ENCODE measurements at regions not wholly inside any gene's neighbourhood (a gene's known extent, or its start where the extent isn't known, plus 50 kb on each side); places are given as distances from the start of the nearest gene placed in this dataset.

DNA sequence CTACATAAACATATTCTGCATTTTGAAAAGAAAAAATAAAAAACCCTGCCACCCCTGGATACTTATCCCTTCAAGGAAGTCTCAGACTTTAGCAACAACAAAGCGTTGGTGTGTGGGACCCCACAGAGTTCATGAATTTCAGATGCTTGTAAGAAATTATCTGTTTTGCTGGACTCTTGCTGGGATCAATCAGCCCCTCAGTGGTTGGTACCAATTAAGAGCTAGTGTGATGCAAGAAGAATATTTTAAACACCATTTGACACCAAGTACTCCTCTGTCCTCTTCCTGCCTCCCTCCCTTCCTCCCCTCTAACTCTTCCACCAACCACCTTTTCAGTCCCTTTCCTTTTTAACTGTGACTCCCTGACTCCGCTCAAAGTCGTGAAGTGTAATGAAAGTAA is 51.5 kb downstream of the SST start (continued):
- TF ChIP-seq TBP (IDR thresholded peaks at IDR 0.05; ENCODE audit: low read depth, low read length) = no peak
- TF ChIP-seq RXRA (IDR thresholded peaks at IDR 0.05; ENCODE audit: insufficient read depth, low read depth, low read length) = no peak

Data from H1 (cell line).